ENCODE measurements at regions not wholly inside any gene's neighbourhood (a gene's known extent, or its start where the extent isn't known, plus 50 kb on each side); places are given as distances from the start of the nearest gene placed in this dataset.

DNA sequence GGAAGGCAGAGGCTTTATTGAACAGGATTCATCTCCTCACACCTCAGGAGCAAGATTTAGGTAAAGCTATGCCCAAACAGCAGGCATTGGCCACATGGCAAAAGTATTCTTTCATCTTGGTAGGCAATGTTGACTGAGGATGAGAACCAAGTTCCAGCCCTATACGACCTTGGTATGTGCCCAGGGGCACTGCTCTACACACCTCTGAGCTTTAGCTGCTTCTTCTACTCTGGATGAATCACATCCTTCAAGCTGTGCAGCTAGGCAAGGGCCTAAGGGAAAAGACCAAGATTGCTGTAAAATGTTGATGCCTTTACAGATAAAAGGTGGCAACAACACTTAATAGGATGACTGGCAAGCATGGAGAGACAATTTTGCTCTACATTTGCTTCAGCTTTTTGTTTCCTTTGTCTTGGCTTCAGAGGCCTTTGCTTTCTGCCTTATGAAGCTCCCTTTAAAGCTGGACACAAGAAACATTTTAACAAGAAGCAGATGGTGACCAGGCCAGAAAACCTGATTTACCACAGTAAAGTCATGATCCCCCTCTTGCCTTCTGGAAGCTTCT lies 183.3 kb upstream of the KITLG start:
- DNase-seq (no peak), ATAC-seq (ENCODE audit: insufficient read depth, low FRiP score) (no peak)
- Histone ChIP-seq H3K4me1 (ENCODE audit: control insufficient read depth in 5 of 5, insufficient read depth in 5 of 5, low read length in 5 of 5) (no peaks in the 10 kb centered on the region), H3K9me3 (ENCODE audit: control insufficient read depth in 4 of 4, insufficient read depth in 3 of 4, low read length in 3 of 4) (no peaks in the 10 kb centered on the region), H3K27me3 (ENCODE audit: control insufficient read depth in 3 of 3, insufficient read depth in 3 of 3, low read length in 2 of 3) (no peaks in the 10 kb centered on the region), H3K4me3 (no peak overlapping the region), H3K36me3 (ENCODE audit: control insufficient read depth in 4 of 4, insufficient read depth in 4 of 4, low read length in 4 of 4) (no peaks in the 10 kb centered on the region), H3K9ac (ENCODE audit: insufficient read depth in 1 of 2, low read length in 2 of 2) (no peak overlapping the region), H3K27ac (ENCODE audit: low read depth in 1 of 2, low read length in 1 of 2) (no peak overlapping the region)
- WGBS, 2 donors = 81 to 89% methylated on average over 1 of the region's 1 CpG
- TF ChIP-seq, protein P1, sequence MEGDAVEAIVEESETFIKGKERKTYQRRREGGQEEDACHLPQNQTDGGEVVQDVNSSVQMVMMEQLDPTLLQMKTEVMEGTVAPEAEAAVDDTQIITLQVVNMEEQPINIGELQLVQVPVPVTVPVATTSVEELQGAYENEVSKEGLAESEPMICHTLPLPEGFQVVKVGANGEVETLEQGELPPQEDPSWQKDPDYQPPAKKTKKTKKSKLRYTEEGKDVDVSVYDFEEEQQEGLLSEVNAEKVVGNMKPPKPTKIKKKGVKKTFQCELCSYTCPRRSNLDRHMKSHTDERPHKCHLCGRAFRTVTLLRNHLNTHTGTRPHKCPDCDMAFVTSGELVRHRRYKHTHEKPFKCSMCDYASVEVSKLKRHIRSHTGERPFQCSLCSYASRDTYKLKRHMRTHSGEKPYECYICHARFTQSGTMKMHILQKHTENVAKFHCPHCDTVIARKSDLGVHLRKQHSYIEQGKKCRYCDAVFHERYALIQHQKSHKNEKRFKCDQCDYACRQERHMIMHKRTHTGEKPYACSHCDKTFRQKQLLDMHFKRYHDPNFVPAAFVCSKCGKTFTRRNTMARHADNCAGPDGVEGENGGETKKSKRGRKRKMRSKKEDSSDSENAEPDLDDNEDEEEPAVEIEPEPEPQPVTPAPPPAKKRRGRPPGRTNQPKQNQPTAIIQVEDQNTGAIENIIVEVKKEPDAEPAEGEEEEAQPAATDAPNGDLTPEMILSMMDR (IDR thresholded peaks at IDR 0.05; ENCODE audit: control extremely low read depth, extremely low read depth) = no peak

DNA sequence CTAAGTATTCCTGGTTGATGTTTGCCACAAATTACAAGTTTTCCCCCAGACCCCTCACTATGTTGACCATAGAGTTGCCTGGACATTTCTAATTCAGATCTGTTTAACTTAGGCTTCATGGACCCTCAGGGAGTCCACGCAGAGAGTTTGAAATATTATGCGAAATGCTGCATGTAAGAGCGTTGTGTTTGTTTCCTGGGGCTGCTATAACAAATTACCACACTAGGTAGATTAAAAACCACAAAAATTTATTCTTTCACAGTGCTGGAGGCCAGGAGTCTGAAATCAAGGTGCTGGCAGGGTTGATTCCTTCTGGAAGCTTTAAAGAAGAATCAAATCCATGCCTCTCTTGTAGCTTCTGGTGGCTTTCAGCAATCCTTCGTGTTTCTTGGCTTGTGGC lies 177.9 kb upstream of the KITLG start:
- DNase-seq (no peak), ATAC-seq (ENCODE audit: insufficient read depth, low FRiP score) (no peak)
- H3K9me3 ChIP-seq (ENCODE audit: control insufficient read depth in 4 of 4, insufficient read depth in 3 of 4, low read length in 3 of 4) = no peaks in the 10 kb centered on the region
- no peaks in the 10 kb centered on the region for H3K36me3 ChIP-seq (ENCODE audit: control insufficient read depth in 4 of 4, insufficient read depth in 4 of 4, low read length in 4 of 4)
- H3K4me1 ChIP-seq (ENCODE audit: control insufficient read depth in 5 of 5, insufficient read depth in 5 of 5, low read length in 5 of 5) = no peaks in the 10 kb centered on the region
- TF ChIP-seq, protein P1 (IDR thresholded peaks at IDR 0.05; ENCODE audit: control extremely low read depth, extremely low read depth) = no peak
- whole genome bisulfite sequencing, 2 donors = 88 to 92% methylated on average over 4 of the region's 4 CpGs
- H3K9ac ChIP-seq (ENCODE audit: insufficient read depth in 1 of 2, low read length in 2 of 2) = no peak overlapping the region
- H3K27ac ChIP-seq (ENCODE audit: low read depth in 1 of 2, low read length in 1 of 2) = no peak overlapping the region
- H3K27me3 ChIP-seq (ENCODE audit: control insufficient read depth in 3 of 3, insufficient read depth in 3 of 3, low read length in 2 of 3) = no peaks in the 10 kb centered on the region
- no peak overlapping the region for H3K4me3 ChIP-seq

DNA sequence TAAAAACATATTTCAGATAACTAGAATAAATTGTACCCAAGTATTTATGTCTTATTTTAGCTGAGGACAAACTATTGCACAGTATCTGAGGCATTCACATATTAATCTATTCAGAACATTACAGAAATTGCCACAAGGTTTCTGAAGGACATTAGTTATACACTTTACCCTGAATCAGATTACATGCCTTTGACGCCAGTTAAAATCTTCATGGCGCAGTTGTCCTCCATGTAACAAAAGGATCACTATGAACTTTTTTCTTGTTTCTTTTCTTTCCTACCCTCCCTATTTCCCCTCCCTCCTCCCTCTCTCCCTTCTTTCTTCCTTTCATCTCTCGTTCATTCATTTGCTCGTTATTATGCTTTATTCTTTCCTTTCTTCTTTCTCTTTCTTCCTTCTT lies 176.6 kb upstream of the KITLG start:
- Histone ChIP-seq H3K27me3 (ENCODE audit: control insufficient read depth in 3 of 3, insufficient read depth in 3 of 3, low read length in 2 of 3) (no peaks in the 10 kb centered on the region), H3K36me3 (ENCODE audit: control insufficient read depth in 4 of 4, insufficient read depth in 4 of 4, low read length in 4 of 4) (no peaks in the 10 kb centered on the region), H3K4me1 (ENCODE audit: control insufficient read depth in 5 of 5, insufficient read depth in 5 of 5, low read length in 5 of 5) (no peaks in the 10 kb centered on the region), H3K9ac (ENCODE audit: insufficient read depth in 1 of 2, low read length in 2 of 2) (no peak overlapping the region), H3K4me3 (no peak overlapping the region), H3K9me3 (ENCODE audit: control insufficient read depth in 4 of 4, insufficient read depth in 3 of 4, low read length in 3 of 4) (no peaks in the 10 kb centered on the region), H3K27ac (ENCODE audit: low read depth in 1 of 2, low read length in 1 of 2) (no peak overlapping the region)
- DNase-seq (no peak), ATAC-seq (ENCODE audit: insufficient read depth, low FRiP score) (no peak)
- TF ChIP-seq, protein P1 (IDR thresholded peaks at IDR 0.05; ENCODE audit: control extremely low read depth, extremely low read depth) = no peak
- WGBS, 2 donors = 92 to 95% methylated on average over 4 of the region's 4 CpGs

DNA sequence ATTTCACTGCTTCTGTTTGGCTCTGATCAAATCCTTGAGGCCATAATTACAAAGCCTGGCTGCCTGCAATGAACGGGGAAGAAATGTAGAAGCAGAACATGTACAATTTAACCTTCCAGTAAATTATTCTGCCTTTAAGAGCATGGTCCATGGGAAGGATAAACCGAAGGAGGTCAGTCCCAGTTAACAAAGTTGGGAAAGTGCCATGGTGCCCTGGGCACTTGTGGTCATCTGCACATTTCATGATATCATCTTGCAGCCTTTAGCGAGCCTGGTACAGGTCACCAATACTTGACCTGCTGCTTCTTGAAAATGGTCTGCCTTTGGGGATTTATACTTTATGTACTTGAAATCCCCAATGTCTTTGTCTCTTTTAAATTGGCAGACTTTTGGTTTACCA lies 175.9 kb upstream of the KITLG start:
- 87 to 90% methylated on average over 3 of the region's 3 CpGs for WGBS, 2 donors
- H3K9me3 ChIP-seq (ENCODE audit: control insufficient read depth in 4 of 4, insufficient read depth in 3 of 4, low read length in 3 of 4) = no peaks in the 10 kb centered on the region
- H3K4me1 ChIP-seq (ENCODE audit: control insufficient read depth in 5 of 5, insufficient read depth in 5 of 5, low read length in 5 of 5) = no peaks in the 10 kb centered on the region
- no peak for DNase-seq
- no peaks in the 10 kb centered on the region for H3K27me3 ChIP-seq (ENCODE audit: control insufficient read depth in 3 of 3, insufficient read depth in 3 of 3, low read length in 2 of 3)
- ATAC-seq (ENCODE audit: insufficient read depth, low FRiP score) = no peak
- TF ChIP-seq, protein P1 (IDR thresholded peaks at IDR 0.05; ENCODE audit: control extremely low read depth, extremely low read depth) = no peak
- H3K36me3 ChIP-seq (ENCODE audit: control insufficient read depth in 4 of 4, insufficient read depth in 4 of 4, low read length in 4 of 4) = no peaks in the 10 kb centered on the region
- no peak overlapping the region for H3K9ac ChIP-seq (ENCODE audit: insufficient read depth in 1 of 2, low read length in 2 of 2)
- no peak overlapping the region for H3K27ac ChIP-seq (ENCODE audit: low read depth in 1 of 2, low read length in 1 of 2)
- no peak overlapping the region for H3K4me3 ChIP-seq

Data from lung (tissue), 11 donors.